ENCODE measurements at regions not wholly inside any gene's neighbourhood (a gene's known extent, or its start where the extent isn't known, plus 50 kb on each side); places are given as distances from the start of the nearest gene placed in this dataset.

- H3K4me1 ChIP-seq (ENCODE audit: control insufficient read depth in 1 of 2, insufficient read depth in 2 of 2, low read length in 2 of 2), result no peaks in the 10 kb centered on the region
- no peaks in the 10 kb centered on the region for H4K20me1 ChIP-seq (ENCODE audit: insufficient read depth, low read length)
- DNase-seq, result no peak
- Mint-ChIP-seq H3K36me3 (no peaks in the 10 kb centered on the region), H3K27ac (no peak overlapping the region), H3K4me1 (peaks cover 1% of the 10 kb centered on the region), H3K9me3 (peaks cover 0 to 2% (median 0%) of the 10 kb centered on the region in 7 donors), H3K27me3 (ENCODE audit: low read depth in 3 of 3) (peaks cover 11 to 35% (median 24%) of the 10 kb centered on the region in 3 donors), H3K4me3 (peak overlapping the region in 1 of 2 donors; percentile 13)
- H3K4me3 ChIP-seq (replicated peaks in 1 of 3; ENCODE audit: low read depth in 2 of 3, low read length in 3 of 3), result no peak overlapping the region
- H3K79me2 ChIP-seq (ENCODE audit: insufficient read depth, low read length), result no peaks in the 10 kb centered on the region
- no peaks in the 10 kb centered on the region for H3K9me3 ChIP-seq (replicated peaks in 1 of 2; ENCODE audit: control insufficient read depth in 1 of 2, insufficient read depth in 1 of 2, low read length in 2 of 2)
- H2AFZ ChIP-seq (ENCODE audit: insufficient read depth, low read depth, low read length, poor library complexity, severe bottlenecking), result no peak overlapping the region
- no peak overlapping the region for H3K27ac ChIP-seq (ENCODE audit: low read depth in 1 of 2, low read length in 2 of 2)
- intact Hi-C loops (cut with micrococcal nuclease), result no loop called here
- H3K27me3 ChIP-seq (ENCODE audit: control insufficient read depth in 2 of 2, insufficient read depth in 2 of 2, low read length in 2 of 2), result peaks cover 5 to 8% of the 10 kb centered on the region in 2 donors
- no peak overlapping the region for H3K9ac ChIP-seq (ENCODE audit: insufficient read depth, low read length, poor library complexity, severe bottlenecking)
- no peak overlapping the region for H3K4me2 ChIP-seq (replicated peaks; ENCODE audit: extremely low read depth, low read length, poor library complexity, severe bottlenecking)
- no CpG with 5 or more reads among the region's 4 CpGs for WGBS (ENCODE audit: insufficient coverage)
- TF ChIP-seq CTCF (IDR thresholded peaks at IDR 0.05), result no peak
- no peaks in the 10 kb centered on the region for H3K36me3 ChIP-seq (replicated peaks in 1 of 2; ENCODE audit: control insufficient read depth in 1 of 2, insufficient read depth in 2 of 2, low read length in 2 of 2)
These were observed 164.2 kb upstream of the LHX1 start for GRCh38 chr17:36773039-36773438.

- Mint-ChIP-seq H3K27me3 (ENCODE audit: low read depth in 3 of 3) (peaks cover 6 to 27% (median 26%) of the 10 kb centered on the region in 3 donors), H3K9me3 (peaks cover 0 to 2% (median 0%) of the 10 kb centered on the region in 7 donors), H3K4me1 (no peaks in the 10 kb centered on the region), H3K27ac (no peak overlapping the region), H3K36me3 (no peaks in the 10 kb centered on the region), H3K4me3 (no peak overlapping the region)
- 0% methylated on average over 1 of the region's 6 CpGs for WGBS (ENCODE audit: insufficient coverage)
- no peaks in the 10 kb centered on the region for H4K20me1 ChIP-seq (ENCODE audit: insufficient read depth, low read length)
- no peaks in the 10 kb centered on the region for H3K79me2 ChIP-seq (ENCODE audit: insufficient read depth, low read length)
- H3K27me3 ChIP-seq (ENCODE audit: control insufficient read depth in 2 of 2, insufficient read depth in 2 of 2, low read length in 2 of 2), result peaks cover 3 to 8% of the 10 kb centered on the region in 2 donors
- H3K4me3 ChIP-seq (replicated peaks in 1 of 3; ENCODE audit: low read depth in 2 of 3, low read length in 3 of 3), result no peak overlapping the region
- intact Hi-C loops (cut with micrococcal nuclease), result no loop called here
- no peak overlapping the region for H3K4me2 ChIP-seq (replicated peaks; ENCODE audit: extremely low read depth, low read length, poor library complexity, severe bottlenecking)
- no peaks in the 10 kb centered on the region for H3K4me1 ChIP-seq (ENCODE audit: control insufficient read depth in 1 of 2, insufficient read depth in 2 of 2, low read length in 2 of 2)
- no peak overlapping the region for H3K27ac ChIP-seq (ENCODE audit: low read depth in 1 of 2, low read length in 2 of 2)
- no peaks in the 10 kb centered on the region for H3K36me3 ChIP-seq (replicated peaks in 1 of 2; ENCODE audit: control insufficient read depth in 1 of 2, insufficient read depth in 2 of 2, low read length in 2 of 2)
- TF ChIP-seq CTCF (IDR thresholded peaks at IDR 0.05), result no peak
- H3K9me3 ChIP-seq (replicated peaks in 1 of 2; ENCODE audit: control insufficient read depth in 1 of 2, insufficient read depth in 1 of 2, low read length in 2 of 2), result no peaks in the 10 kb centered on the region
- H3K9ac ChIP-seq (ENCODE audit: insufficient read depth, low read length, poor library complexity, severe bottlenecking), result no peak overlapping the region
- no peak overlapping the region for H2AFZ ChIP-seq (ENCODE audit: insufficient read depth, low read depth, low read length, poor library complexity, severe bottlenecking)
- no peak for DNase-seq
These were observed 160.2 kb upstream of the LHX1 start for GRCh38 chr17:36777118-36777517.
